AG04450 (cell line): ENCODE measurements at regions not wholly inside any gene's neighbourhood (a gene's known extent, or its start where the extent isn't known, plus 50 kb on each side); places are given as distances from the start of the nearest gene placed in this dataset.

Source experiments
- CTCF ChIA-PET: fragments of 300-600, 350-600 bp; formaldehyde crosslinking; extraction: SDS; loops from one replicate; lab custom pipeline; 2022; ENCODE audit warnings: antibody characterized with exemption, inconsistent platforms; lab: Charles Lee
- POLR2A ChIA-PET: fragments of 350-600 bp; formaldehyde crosslinking; extraction: SDS; loops from one replicate; lab custom pipeline; 2021; ENCODE audit warnings: antibody characterized with exemption, inconsistent platforms; lab: Yijun Ruan, JAX
- DNase-seq: peaks from one replicate; pipeline ENCODE4 v3.0.0-alpha.2; 2011; ENCODE audit warnings: low read depth, low spot score
- H3K27ac ChIP-seq: one replicate; pipeline ENCODE4 v1.5.1; 2012; ENCODE audit warnings: low read depth, low read length, control low read depth
- H3K27me3 ChIP-seq: one replicate; pipeline ENCODE4 v1.6.0; 2012; ENCODE audit warnings: low read length; ENCODE audit not compliant: control insufficient read depth, insufficient read depth
- H3K4me3 ChIP-seq: 2 replicates; pipeline ENCODE4 v1.5.1; 2011; ENCODE audit warnings: mild to moderate bottlenecking, low read depth, low read length, control low read depth
- H3K9me3 ChIP-seq: 2 replicates; pipeline ENCODE4 v1.5.1; 2012; ENCODE audit warnings: low read length; ENCODE audit not compliant: control insufficient read depth, insufficient read depth
- TF ChIP-seq, protein P1 (sequence below): IDR thresholded peaks from 2 replicates; pipeline ENCODE4 v1.5.1; 2011; ENCODE audit warnings: low read depth, low read length, control low read depth, inconsistent platforms

GRCh38 chr2:78532762-78533379 is 492.6 kb upstream of the REG3G start:
- TF ChIP-seq, protein P1, sequence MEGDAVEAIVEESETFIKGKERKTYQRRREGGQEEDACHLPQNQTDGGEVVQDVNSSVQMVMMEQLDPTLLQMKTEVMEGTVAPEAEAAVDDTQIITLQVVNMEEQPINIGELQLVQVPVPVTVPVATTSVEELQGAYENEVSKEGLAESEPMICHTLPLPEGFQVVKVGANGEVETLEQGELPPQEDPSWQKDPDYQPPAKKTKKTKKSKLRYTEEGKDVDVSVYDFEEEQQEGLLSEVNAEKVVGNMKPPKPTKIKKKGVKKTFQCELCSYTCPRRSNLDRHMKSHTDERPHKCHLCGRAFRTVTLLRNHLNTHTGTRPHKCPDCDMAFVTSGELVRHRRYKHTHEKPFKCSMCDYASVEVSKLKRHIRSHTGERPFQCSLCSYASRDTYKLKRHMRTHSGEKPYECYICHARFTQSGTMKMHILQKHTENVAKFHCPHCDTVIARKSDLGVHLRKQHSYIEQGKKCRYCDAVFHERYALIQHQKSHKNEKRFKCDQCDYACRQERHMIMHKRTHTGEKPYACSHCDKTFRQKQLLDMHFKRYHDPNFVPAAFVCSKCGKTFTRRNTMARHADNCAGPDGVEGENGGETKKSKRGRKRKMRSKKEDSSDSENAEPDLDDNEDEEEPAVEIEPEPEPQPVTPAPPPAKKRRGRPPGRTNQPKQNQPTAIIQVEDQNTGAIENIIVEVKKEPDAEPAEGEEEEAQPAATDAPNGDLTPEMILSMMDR, result no peak
- POLR2A ChIA-PET, result no interaction called here

GRCh38 chr2:78535395-78535794 is 490.1 kb upstream of the REG3G start:
- TF ChIP-seq, protein P1, result no peak
- Histone ChIP-seq H3K27ac (no peak overlapping the region), H3K4me3 (no peak overlapping the region), H3K9me3 (peaks cover 3% of the 10 kb centered on the region; the same call in 1 of the 2 replicates), H3K27me3 (no peaks in the 10 kb centered on the region)
- no peak for DNase-seq
- ChIA-PET CTCF (no interaction called here), POLR2A (no interaction called here)

More at GRCh38 chr2:78532762-78533379, 492.6 kb upstream of the REG3G start:
- DNase-seq, result no peak
- Histone ChIP-seq H3K9me3 (peaks cover 3% of the 10 kb centered on the region; the same call in 1 of the 2 replicates), H3K27ac (no peak overlapping the region), H3K4me3 (no peak overlapping the region), H3K27me3 (no peaks in the 10 kb centered on the region)
- CTCF ChIA-PET, result no interaction called here

- TF ChIP-seq, protein P1, result no peak
- DNase-seq, result no peak
- H3K27me3 ChIP-seq, result no peaks in the 10 kb centered on the region
- peaks cover 17% of the 10 kb centered on the region for H3K9me3 ChIP-seq
- no peak overlapping the region for H3K27ac ChIP-seq
- no peak overlapping the region for H3K4me3 ChIP-seq
- POLR2A ChIA-PET, result no interaction called here
- CTCF ChIA-PET, result no interaction called here
Measured at GRCh38 chr2:78538322-78538721, 487.2 kb upstream of the REG3G start.

DNA sequence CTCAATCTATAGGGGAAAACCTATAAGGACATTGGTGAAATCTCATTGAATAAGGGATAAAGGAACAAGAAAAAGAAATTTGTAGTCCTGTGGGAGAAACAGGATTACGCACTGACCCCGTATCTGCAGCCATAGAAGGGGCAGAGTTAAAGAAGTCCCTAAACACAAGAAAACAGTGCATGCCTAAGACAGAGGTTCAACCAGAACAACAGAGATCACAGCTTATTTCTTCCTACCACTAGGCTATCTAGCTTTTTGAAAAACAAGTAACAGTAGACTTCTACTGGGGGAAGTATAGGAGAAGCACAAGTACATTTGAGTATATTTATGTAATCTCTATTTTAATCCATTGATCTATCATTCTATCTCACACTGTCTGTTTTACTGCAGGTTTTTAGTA is 485.2 kb upstream of the REG3G start:
- TF ChIP-seq, protein P1, result no peak
- POLR2A ChIA-PET, result no interaction called here
- H3K27ac ChIP-seq, result no peak overlapping the region
- DNase-seq, result no peak
- H3K27me3 ChIP-seq, result no peaks in the 10 kb centered on the region
- H3K9me3 ChIP-seq, result peaks cover 17% of the 10 kb centered on the region
- no peak overlapping the region for H3K4me3 ChIP-seq
- CTCF ChIA-PET, result no interaction called here

GRCh38 chr2:78541088-78541450 is 484.4 kb upstream of the REG3G start:
- DNase-seq, result no peak
- no peak overlapping the region for H3K4me3 ChIP-seq
- no peak overlapping the region for H3K27ac ChIP-seq
- ChIA-PET POLR2A (no interaction called here), CTCF (no interaction called here)
- H3K27me3 ChIP-seq, result no peaks in the 10 kb centered on the region
- TF ChIP-seq, protein P1, result no peak
- peaks cover 17% of the 10 kb centered on the region for H3K9me3 ChIP-seq
